HFF-Myc (cell line): ENCODE measurements at regions not wholly inside any gene's neighbourhood (a gene's known extent, or its start where the extent isn't known, plus 50 kb on each side); places are given as distances from the start of the nearest gene placed in this dataset.

Source experiments
- DNase-seq: peaks from one replicate; pipeline ENCODE4 v3.0.0-alpha.2; 2011; ENCODE audit warnings: low read depth; ENCODE audit errors: extremely low read depth
- H3K4me3 ChIP-seq: replicated peaks from 2 replicates; pipeline ENCODE4 v1.5.1; 2011; ENCODE audit warnings: low read depth, mild to moderate bottlenecking, control low read depth, low read length
- TF ChIP-seq, protein P1 (sequence below): IDR thresholded peaks from 2 replicates; pipeline ENCODE4 v1.5.1; 2012; ENCODE audit warnings: mild to moderate bottlenecking, low read depth, low read length, control low read depth; ENCODE audit errors: missing control alignments

DNA sequence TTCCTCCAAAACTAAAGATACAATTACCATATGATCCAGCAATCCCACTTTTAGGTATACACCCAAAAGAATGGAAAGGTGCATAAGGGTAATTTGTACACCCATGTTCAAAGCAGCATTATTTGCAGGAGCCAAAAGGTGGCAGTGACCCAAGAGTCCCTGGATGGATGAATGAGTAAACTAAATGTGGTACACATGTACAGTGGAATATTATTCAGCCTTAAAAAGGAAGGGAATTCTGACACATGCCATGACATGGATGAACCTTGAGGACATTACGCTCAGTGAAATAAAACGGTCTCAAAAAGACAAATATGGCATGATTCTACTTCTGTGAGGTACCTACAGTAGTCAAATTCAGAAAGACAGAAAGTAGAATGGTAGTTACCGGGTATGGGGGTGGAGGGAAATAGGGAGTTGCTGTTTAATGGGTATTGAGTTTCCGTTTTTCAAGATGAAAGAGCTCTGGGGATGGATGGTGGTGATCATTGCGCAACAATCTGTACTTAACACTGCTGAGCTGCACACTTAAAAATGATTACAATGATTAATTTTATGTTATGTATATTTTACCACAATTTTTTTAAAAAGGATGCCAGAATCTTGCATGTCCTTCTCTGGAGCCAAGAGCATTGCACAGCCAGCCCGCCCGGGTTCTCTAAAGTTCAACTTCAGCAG lies 518.9 kb upstream of the JARID2 start:
- TF ChIP-seq, protein P1, sequence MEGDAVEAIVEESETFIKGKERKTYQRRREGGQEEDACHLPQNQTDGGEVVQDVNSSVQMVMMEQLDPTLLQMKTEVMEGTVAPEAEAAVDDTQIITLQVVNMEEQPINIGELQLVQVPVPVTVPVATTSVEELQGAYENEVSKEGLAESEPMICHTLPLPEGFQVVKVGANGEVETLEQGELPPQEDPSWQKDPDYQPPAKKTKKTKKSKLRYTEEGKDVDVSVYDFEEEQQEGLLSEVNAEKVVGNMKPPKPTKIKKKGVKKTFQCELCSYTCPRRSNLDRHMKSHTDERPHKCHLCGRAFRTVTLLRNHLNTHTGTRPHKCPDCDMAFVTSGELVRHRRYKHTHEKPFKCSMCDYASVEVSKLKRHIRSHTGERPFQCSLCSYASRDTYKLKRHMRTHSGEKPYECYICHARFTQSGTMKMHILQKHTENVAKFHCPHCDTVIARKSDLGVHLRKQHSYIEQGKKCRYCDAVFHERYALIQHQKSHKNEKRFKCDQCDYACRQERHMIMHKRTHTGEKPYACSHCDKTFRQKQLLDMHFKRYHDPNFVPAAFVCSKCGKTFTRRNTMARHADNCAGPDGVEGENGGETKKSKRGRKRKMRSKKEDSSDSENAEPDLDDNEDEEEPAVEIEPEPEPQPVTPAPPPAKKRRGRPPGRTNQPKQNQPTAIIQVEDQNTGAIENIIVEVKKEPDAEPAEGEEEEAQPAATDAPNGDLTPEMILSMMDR: no peak
- no peak overlapping the region for H3K4me3 ChIP-seq
- no peak for DNase-seq

DNA sequence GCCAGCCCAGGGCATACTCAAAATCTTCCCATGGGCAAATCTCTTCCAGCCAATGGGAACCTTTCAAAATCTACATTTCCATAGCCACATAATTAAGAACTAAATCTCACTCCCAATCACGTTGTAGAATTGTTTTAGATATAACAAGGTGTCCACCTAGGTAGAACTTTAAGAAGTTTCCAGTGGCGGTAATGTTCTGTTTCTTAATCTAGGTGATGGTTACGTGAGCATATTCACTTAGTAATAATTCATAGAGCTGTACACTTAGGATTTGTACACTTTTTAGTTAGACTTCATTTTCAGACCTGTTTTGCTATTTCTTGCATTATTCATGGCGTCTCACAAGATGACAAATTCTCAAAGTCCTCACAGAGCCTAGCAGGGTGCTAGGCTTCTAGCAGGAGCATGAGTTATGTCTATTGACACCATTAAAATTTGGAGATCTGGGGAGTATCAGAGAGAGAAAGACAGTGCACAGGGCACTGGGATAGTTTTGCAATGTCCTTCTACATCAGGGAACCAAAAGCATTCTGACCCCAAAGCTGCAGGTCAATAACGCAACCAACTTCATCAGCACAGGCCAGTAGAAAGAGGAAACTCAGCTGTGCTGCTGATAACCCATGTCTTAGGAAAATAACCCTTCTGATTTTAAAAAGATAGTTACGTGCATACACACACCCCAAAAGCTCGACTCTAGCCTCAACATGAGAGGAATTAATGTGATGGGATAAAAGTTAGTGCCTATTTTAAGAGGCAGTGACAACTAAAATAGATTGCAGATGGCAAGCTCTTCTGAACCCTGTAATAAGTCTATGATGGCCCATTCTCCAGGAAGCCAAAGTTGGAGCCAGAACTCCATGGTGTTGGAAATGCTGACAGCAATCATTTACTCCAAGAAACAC lies 518.1 kb upstream of the JARID2 start:
- H3K4me3 ChIP-seq: no peak overlapping the region
- DNase-seq: no peak
- TF ChIP-seq, protein P1: no peak

DNA sequence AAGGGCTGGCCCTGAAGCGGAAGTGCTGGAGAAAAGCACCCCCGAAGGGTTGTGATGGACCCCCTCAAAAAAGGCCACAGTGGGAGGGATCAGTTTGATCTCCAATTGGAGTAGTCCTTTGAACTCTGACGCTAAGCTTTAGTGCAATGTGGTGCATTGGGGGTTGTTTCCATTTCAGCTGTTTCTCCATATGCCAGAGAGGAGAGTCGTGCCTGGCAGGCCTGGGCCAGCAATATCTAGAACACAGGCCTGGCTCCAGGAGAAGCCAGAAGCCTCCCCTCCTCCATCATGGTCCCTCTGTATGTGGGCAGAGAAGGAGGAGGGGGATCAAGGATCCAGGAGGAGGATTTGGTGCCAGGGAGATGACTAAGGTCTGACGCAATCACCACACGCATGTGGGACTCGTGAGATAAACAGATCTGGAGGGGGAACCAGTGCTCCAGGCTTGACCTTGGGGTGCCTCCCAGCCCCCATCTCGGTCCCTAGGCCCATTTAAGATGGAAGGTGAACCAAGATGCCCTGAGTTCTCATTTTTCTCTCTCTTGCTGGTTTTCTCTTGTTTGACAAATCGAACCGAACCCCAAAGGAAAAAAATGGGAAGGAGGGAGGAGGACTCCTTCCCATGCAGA lies 517.4 kb upstream of the JARID2 start:
- H3K4me3 ChIP-seq: no peak overlapping the region
- DNase-seq: no peak
- TF ChIP-seq, protein P1: no peak

DNA sequence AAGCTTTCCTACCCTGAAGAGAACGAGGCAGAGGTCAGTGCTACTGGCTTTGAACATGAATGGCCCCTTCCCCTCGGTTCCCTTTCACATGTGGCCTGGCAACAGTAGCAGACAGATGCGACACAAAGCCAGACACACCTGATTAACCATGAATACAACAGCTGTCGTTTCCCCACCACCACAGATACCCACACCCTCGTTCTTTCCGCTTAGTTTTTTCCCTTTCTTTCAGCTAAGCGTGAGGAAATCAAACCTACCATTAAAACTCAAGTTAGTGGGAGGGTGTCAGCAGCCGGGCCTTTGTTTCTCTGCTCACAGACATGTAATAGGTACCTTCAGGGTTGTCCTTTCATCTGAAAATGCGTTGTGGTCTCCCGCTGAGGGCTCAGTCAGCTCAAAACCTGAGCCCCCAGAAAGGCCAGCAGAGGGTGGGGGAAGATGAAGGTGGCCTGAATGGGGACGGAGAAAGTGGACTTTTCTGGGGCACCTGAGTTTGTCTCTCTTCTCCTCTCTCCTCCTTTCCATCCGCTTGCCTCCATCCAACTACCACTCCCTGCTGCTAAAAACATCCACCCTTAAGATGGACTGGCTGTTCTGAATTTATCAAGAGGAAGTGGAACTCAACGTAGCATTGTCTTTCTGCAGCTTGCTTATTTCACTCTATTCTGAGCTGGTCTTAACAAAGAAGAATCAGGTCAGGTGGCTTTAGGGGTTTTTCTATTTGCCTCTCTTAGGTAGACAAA lies 516.6 kb upstream of the JARID2 start:
- TF ChIP-seq, protein P1: no peak
- no peak overlapping the region for H3K4me3 ChIP-seq
- DNase-seq: no peak

DNA sequence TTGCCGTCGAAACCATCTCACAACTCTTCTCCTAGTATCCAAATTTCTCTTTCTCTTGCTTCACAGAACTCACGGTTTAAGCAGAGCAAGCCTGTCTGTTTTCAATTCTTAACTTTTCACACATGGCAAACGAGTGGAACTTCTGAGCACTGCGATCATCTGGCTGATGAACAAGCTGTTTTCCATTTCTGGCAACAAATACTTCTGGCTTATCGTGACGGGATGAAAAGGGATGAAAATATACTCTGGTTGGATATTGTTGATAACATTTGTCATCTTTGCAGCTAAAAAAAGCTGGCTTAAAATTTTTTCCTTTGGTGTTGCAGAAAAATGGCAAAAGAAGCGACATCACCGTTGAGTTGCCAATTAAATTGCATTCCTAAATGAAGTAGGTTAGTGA lies 515.2 kb upstream of the JARID2 start:
- TF ChIP-seq, protein P1: no peak
- no peak overlapping the region for H3K4me3 ChIP-seq
- no peak for DNase-seq

DNA sequence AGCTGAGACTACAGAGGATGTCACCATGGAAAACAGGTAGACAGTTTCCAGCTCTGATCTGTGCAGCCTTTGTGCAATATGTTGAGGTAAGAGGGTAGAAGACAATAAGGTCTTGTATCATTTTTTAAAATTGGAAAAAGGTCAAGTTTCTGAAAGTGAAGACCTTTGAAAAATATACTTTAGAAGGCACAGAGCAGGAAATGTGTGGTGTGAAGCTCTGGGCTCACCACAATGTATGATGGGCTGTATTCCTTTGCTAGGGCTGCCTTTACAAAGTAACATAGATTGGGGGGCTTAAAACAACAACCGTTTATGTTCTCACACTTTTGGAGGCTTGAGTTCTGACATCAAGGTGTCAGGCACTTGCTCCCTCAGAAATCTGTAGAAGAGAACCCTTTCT lies 514.3 kb upstream of the JARID2 start:
- TF ChIP-seq, protein P1: no peak
- DNase-seq: no peak
- H3K4me3 ChIP-seq: no peak overlapping the region
